Endothelial cell of umbilical vein (primary cell): ENCODE measurements at regions not wholly inside any gene's neighbourhood (a gene's known extent, or its start where the extent isn't known, plus 50 kb on each side); places are given as distances from the start of the nearest gene placed in this dataset.

Experiments used
- EZH2 ChIP-seq: IDR thresholded peaks from 2 replicates; pipeline ENCODE4 v1.6.1; 2012; ENCODE audit warnings: borderline replicate concordance, low read depth, mild to moderate bottlenecking, moderate library complexity, low read length, inconsistent platforms; ENCODE audit not compliant: severe bottlenecking
- POLR2AphosphoS5 ChIP-seq: IDR thresholded peaks from 2 replicates; pipeline ENCODE4 v1.6.1; 2012; ENCODE audit warnings: low read depth, mild to moderate bottlenecking, control low read depth, low read length, moderate library complexity; ENCODE audit not compliant: insufficient read depth

DNA sequence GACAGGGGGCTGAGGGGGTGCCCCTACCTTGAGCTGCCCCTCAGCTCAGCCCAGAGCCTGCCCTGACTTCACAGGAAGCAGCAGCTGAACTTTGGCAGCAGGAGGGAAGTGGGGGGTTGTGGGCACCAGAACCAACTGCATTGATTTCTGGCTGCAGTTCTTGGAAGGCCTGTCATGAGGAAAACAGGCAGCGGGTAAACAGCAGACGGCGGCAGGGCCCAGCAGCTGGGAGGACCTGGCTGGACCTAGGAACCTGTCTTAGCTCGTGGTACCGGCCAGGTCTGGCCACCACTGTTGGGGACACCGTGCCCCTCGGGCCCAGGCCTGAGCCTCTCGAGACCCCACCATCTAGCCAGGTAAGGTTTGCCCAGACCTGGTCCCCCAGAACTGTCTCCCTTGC is 154.2 kb upstream of the MYL2 start:
- TF ChIP-seq POLR2AphosphoS5 (no peak), EZH2 (no peak)
